ENCODE measurements at regions not wholly inside any gene's neighbourhood (a gene's known extent, or its start where the extent isn't known, plus 50 kb on each side); places are given as distances from the start of the nearest gene placed in this dataset.

DNA sequence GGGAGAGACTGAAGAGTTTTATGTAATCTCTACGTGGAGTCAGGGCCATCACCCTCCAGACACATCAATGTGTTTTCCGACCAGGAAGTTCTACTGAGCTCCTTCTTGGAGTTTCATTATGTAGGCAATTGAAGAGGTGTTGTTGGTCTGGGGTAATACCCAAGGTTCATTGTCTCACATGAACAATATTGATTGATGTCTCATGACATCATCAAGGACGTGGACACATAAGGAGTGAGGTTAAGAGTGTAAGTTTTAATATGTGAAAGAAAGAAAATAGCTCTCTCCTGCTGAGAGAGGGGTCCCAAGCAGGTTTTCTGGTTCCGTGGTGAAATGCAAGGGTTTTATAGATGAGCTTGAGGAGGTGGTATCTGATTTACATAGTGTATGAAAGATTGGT lies 280.7 kb upstream of the MIR17HG start:
- no peak for DNase-seq
- TF ChIP-seq GATA1 (IDR thresholded peaks at IDR 0.05; ENCODE audit: low read depth, low read length) (no peak), POLR2A (IDR thresholded peaks at IDR 0.05; ENCODE audit: low read length) (no peak)

- no peak for DNase-seq
Measured at GRCh38 chr13:91072486-91072885, 275.0 kb upstream of the MIR17HG start.

GRCh38 chr13:91074091-91074490 lies 273.4 kb upstream of the MIR17HG start:
- TF ChIP-seq GATA1 (IDR thresholded peaks at IDR 0.05; ENCODE audit: low read depth, low read length) = no peak
- TF ChIP-seq POLR2A (IDR thresholded peaks at IDR 0.05; ENCODE audit: low read length) = no peak
- DNase-seq = peak; percentile 24 to 66

More at GRCh38 chr13:91072486-91072885, 275.0 kb upstream of the MIR17HG start:
- TF ChIP-seq GATA1 (IDR thresholded peaks at IDR 0.05; ENCODE audit: low read depth, low read length) = no peak
- TF ChIP-seq POLR2A (IDR thresholded peaks at IDR 0.05; ENCODE audit: low read length) = no peak

GRCh38 chr13:91076830-91077229 lies 270.7 kb upstream of the MIR17HG start:
- TF ChIP-seq POLR2A (IDR thresholded peaks at IDR 0.05; ENCODE audit: low read length) (no peak), GATA1 (IDR thresholded peaks at IDR 0.05; ENCODE audit: low read depth, low read length) (no peak)
- DNase-seq = no peak

DNA sequence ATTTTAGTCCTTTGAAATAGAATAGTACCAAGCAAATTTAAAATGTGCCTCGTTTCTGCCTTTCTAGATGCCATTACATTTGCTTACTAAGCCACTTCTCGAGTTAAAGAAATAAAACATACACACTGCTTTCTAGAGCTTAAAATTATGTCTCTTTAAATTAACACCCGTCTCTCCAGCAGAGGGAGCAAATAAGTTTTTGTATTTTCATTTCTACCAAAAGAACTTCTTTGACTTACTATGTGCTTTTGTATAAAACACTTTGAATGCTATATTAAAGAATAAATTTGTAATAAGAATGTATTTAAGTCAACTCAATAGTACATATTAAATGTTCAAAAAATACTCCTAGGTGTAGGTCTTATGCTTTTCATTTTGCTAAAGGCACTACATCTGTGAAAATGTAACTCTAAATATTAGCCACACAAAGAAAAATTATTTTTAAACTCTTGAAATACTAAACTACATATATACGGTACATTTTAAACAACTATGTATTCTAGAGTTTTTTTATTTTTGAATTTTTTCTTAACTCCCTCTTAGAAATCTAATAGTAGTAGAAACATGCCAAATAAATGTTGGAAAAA lies 269.3 kb upstream of the MIR17HG start:
- TF ChIP-seq GATA1 (IDR thresholded peaks at IDR 0.05; ENCODE audit: low read depth, low read length) = no peak
- TF ChIP-seq POLR2A (IDR thresholded peaks at IDR 0.05; ENCODE audit: low read length) = no peak
- peak; percentile 6 to 30 for DNase-seq

DNA sequence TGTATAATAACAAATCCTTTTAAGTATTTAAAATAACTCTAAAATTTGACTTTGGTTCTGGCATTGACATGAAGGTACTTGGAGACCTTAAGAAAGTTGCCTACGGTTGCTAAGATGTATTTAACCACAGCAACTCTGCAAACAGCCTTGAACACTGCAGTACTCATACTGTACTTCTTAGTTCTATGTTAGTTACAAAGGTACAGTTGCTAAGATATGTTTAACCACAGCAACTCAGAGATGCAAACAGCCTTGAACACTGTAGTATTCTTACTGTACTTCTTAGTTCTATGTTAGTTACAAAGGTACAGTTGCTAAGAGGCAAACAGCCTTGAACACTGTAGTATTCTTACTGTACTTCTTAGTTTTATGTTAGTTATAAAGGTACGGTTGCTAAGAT lies 268.3 kb upstream of the MIR17HG start:
- no peak for DNase-seq
- TF ChIP-seq POLR2A (IDR thresholded peaks at IDR 0.05; ENCODE audit: low read length) (no peak), GATA1 (IDR thresholded peaks at IDR 0.05; ENCODE audit: low read depth, low read length) (no peak)

- TF ChIP-seq POLR2A (IDR thresholded peaks at IDR 0.05; ENCODE audit: low read length) = no peak
- TF ChIP-seq GATA1 (IDR thresholded peaks at IDR 0.05; ENCODE audit: low read depth, low read length) = peak; percentile 78
- peak; percentile 78 to 91 for DNase-seq
Measured at GRCh38 chr13:91085127-91085526, 262.4 kb upstream of the MIR17HG start.

DNA sequence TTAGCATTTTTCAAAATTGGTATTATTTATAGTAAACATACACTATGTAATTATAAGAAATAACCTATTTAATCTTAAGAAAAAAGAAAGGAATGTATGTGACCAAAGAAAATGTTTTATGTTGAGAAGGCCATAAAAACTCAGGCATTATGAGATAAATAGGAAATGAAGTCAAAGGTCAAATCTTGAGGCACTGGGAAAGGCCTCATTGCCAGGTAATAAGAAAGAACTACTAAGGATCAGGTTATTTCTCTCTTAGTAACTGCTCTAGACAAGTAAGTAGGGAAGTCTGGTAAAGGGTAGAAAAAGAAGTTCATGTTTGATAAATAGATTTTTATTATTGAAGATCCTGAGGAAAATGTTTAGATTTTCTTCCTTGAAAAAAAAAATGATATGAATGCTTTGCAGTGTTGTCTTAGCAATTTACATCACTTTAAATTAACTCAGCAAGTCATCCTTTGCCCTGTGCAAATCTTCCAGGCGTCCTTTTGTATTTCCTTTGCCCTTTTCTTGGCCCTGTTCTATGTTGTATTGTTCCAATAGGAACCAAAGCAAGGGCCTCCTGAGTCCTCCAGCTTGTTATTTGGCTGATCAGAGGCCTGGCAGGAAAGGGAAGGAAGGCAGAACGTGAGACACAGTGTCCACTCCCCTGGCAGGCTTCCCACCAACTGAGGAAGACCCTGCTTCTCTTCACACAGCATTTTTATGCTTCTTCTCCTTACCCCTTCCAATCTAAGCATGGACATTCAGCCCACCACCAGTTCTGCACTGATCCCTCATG lies 260.4 kb upstream of the MIR17HG start:
- DNase-seq = no peak
- TF ChIP-seq GATA1 (IDR thresholded peaks at IDR 0.05; ENCODE audit: low read depth, low read length) (no peak), POLR2A (IDR thresholded peaks at IDR 0.05; ENCODE audit: low read length) (no peak)

DNA sequence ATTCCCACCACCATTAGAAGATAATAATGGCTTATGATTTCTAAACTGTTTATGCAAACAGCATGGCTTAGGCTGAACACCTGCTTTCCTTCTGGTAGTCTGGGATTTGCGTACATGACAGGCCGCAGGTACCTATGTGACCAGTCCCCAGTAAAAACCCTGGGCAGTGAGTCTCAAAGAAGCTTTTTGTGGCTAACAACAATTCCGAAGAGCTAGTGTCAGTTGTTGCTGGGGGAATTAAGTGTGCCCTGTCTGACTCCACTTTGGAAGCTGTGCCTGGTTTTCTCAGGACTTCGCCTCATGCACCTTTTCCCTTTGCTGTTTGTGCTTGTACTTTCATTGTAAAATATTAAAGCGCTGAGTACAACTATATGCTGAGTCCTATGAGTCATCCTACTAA lies 250.2 kb upstream of the MIR17HG start:
- DNase-seq = no peak
- TF ChIP-seq POLR2A (IDR thresholded peaks at IDR 0.05; ENCODE audit: low read length) = no peak
- no peak for TF ChIP-seq GATA1 (IDR thresholded peaks at IDR 0.05; ENCODE audit: low read depth, low read length)

DNA sequence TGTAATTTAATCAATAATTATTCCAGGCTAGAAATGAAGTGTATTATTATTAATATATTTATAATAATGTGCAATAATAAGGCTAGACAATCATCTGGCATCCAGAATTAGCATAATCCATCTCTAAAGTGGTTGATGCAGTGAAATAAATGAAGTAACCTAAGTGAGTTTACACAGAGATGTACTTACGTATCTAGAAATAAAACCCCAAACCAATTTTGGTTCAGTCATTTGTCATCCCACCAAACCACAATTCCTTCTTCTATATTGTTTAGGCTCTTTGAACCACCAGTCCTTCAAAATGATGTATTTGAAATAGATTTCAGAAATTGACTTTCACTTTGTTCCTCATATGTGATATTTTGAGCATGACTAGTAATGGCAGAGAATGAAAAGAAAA lies 247.6 kb upstream of the MIR17HG start:
- no peak for DNase-seq

DNA sequence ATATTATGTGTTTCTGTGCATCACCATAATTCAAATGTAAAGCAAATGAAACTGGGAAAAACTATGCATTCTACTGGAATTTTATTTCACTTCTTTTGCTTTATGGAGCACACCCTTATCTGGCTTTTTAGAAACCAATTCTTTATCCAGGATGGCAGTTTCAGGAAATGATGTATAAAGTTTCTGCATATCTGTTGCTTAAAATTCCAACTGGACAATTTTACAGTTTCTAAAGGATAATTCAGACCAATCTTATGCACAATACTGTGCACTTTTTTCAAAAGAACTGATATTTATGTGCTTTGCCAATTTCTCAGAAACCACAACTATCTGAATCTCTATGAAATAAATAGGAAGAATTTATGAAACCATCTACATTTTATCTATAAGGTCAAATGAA lies 246.5 kb upstream of the MIR17HG start:
- no peak for TF ChIP-seq GATA1 (IDR thresholded peaks at IDR 0.05; ENCODE audit: low read depth, low read length)
- TF ChIP-seq POLR2A (IDR thresholded peaks at IDR 0.05; ENCODE audit: low read length) = no peak
- DNase-seq = no peak

More for the DNA sequence above, 247.6 kb upstream of the MIR17HG start:
- TF ChIP-seq POLR2A (IDR thresholded peaks at IDR 0.05; ENCODE audit: low read length) = no peak
- TF ChIP-seq GATA1 (IDR thresholded peaks at IDR 0.05; ENCODE audit: low read depth, low read length) = no peak

DNA sequence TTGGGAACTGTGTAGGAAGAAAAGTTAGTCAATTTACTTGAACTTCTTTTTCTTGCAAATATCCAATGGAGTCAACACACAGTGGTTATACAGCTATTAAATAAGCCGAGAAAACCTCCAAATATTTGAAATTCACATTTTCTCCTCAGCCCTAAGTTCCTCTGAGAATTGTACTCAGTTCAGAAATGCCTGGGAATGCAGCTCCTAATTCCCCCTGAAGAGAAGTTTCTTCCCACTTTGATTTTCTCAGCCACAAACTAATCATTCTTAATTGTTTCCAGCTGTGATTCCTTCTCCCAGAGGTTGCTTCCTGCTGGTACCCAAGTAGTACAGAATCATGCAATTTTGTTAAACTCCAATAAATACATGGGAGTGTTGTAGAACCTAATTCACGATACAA lies 246.1 kb upstream of the MIR17HG start:
- DNase-seq = no peak
- no peak for TF ChIP-seq GATA1 (IDR thresholded peaks at IDR 0.05; ENCODE audit: low read depth, low read length)
- no peak for TF ChIP-seq POLR2A (IDR thresholded peaks at IDR 0.05; ENCODE audit: low read length)

DNA sequence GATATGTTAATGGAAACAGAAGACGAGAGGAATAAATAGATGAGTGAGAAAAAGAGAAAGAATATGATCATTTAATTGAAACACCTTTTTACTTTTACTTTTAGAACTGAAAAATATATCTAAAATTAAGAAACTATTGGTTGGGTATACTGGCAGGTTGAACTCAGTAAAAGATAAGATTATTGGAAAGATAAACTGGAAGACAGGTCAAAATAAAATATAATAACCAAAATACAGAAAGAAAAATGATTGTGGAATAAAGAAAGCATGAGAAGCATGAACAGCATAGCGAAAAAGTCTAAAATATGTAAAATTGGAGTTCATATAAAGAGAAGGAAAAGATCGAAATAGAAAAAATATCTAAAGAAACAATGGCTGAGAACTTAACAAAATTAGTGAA lies 242.2 kb upstream of the MIR17HG start:
- DNase-seq = no peak
- TF ChIP-seq GATA1 (IDR thresholded peaks at IDR 0.05; ENCODE audit: low read depth, low read length) (no peak), POLR2A (IDR thresholded peaks at IDR 0.05; ENCODE audit: low read length) (no peak)

DNA sequence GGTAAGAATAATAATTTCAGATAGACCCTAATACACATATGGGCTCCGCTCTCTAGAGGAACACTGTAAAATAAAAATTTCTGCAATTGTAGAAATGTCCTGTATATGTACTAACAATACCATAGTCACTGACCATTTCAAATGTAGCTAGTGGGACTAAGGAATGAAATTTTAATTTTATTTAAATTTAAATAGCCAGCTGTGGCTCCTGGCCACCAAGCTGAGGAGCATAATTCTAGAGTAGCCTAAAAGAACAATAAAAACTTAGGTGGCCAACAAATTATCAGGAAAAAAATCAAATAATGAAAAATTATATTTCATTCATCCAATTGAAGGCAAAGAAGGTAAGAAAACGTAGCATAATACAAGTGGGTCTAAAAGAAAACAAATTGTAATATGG lies 240.9 kb upstream of the MIR17HG start:
- no peak for TF ChIP-seq GATA1 (IDR thresholded peaks at IDR 0.05; ENCODE audit: low read depth, low read length)
- no peak for TF ChIP-seq POLR2A (IDR thresholded peaks at IDR 0.05; ENCODE audit: low read length)
- DNase-seq = no peak

DNA sequence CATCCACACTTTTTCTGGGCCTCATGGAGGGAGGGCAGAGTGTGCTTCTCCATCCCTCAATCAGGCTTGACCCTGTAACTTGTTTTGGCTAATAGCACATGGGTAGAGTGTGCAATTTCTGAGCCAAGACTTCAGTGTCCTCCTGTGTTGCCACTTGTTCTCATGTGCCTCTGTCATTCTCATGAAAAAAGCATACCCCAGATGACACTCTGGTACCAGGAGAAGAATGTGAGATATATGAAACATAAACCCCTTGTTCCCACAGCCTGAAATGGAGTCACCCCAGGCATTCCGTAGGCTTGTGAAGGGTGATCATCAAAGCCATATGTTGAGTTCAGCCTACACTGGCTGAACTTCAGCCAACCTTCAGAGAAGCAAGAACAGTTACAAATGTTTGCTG lies 239.2 kb upstream of the MIR17HG start:
- TF ChIP-seq POLR2A (IDR thresholded peaks at IDR 0.05; ENCODE audit: low read length) (no peak), GATA1 (IDR thresholded peaks at IDR 0.05; ENCODE audit: low read depth, low read length) (no peak)
- DNase-seq = no peak

Measured in erythroblast (primary cell).